NCI-H510A treated with DMSO at 0.1 percent for 48 hours (cell line): ENCODE measurements at regions not wholly inside any gene's neighbourhood (a gene's known extent, or its start where the extent isn't known, plus 50 kb on each side); places are given as distances from the start of the nearest gene placed in this dataset.

ENCODE experiments used
- DNase-seq: peaks from one replicate; lab custom pipeline; 2025; lab: John Stamatoyannopoulos, UW

- no peak for DNase-seq
Measured at GRCh38 chr10:128469515-128469914, 343.3 kb upstream of the MKI67 start.

- DNase-seq: no peak
Measured at GRCh38 chr10:128470321-128470965, 344.2 kb upstream of the MKI67 start.

GRCh38 chr10:128471151-128471550 lies 344.9 kb upstream of the MKI67 start:
- no peak for DNase-seq

GRCh38 chr10:128472196-128472595 lies 346.0 kb upstream of the MKI67 start:
- DNase-seq: no peak

GRCh38 chr10:128473396-128473795 lies 347.2 kb upstream of the MKI67 start:
- DNase-seq: no peak

GRCh38 chr10:128473911-128474310 lies 347.7 kb upstream of the MKI67 start:
- DNase-seq: no peak

- no peak for DNase-seq
Measured at GRCh38 chr10:128474571-128474970, 348.3 kb upstream of the MKI67 start.

- no peak for DNase-seq
Measured at GRCh38 chr10:128475686-128476367, 349.6 kb upstream of the MKI67 start.

- DNase-seq: no peak
Measured at GRCh38 chr10:128476368-128476725, 350.1 kb upstream of the MKI67 start.

GRCh38 chr10:128476845-128477244 lies 350.6 kb upstream of the MKI67 start:
- no peak for DNase-seq

GRCh38 chr10:128480601-128481000 lies 354.4 kb upstream of the MKI67 start:
- DNase-seq: no peak

GRCh38 chr10:128481152-128481840 lies 355.1 kb upstream of the MKI67 start:
- no peak for DNase-seq

- no peak for DNase-seq
Measured at GRCh38 chr10:128482052-128482451, 355.8 kb upstream of the MKI67 start.

- no peak for DNase-seq
Measured at GRCh38 chr10:128483216-128483615, 357.0 kb upstream of the MKI67 start.

- DNase-seq: no peak
Measured at GRCh38 chr10:128484041-128484440, 357.8 kb upstream of the MKI67 start.

GRCh38 chr10:128485701-128486235 lies 359.5 kb upstream of the MKI67 start:
- no peak for DNase-seq

GRCh38 chr10:128487517-128487916 lies 361.3 kb upstream of the MKI67 start:
- DNase-seq: no peak

GRCh38 chr10:128489324-128490247 lies 363.4 kb upstream of the MKI67 start:
- DNase-seq: no peak

- DNase-seq: no peak
Measured at GRCh38 chr10:128491686-128492085, 365.5 kb upstream of the MKI67 start.

GRCh38 chr10:128493811-128494210 lies 367.6 kb upstream of the MKI67 start:
- DNase-seq: no peak

GRCh38 chr10:128494665-128495064 lies 368.4 kb upstream of the MKI67 start:
- no peak for DNase-seq
